ENCODE measurements at regions not wholly inside any gene's neighbourhood (a gene's known extent, or its start where the extent isn't known, plus 50 kb on each side); places are given as distances from the start of the nearest gene placed in this dataset.
"Not testable (repeated sequence)": the region's sequence is repeated elsewhere in the genome, so short reads cannot be mapped to it uniquely, and the experiment has no call there.

DNA sequence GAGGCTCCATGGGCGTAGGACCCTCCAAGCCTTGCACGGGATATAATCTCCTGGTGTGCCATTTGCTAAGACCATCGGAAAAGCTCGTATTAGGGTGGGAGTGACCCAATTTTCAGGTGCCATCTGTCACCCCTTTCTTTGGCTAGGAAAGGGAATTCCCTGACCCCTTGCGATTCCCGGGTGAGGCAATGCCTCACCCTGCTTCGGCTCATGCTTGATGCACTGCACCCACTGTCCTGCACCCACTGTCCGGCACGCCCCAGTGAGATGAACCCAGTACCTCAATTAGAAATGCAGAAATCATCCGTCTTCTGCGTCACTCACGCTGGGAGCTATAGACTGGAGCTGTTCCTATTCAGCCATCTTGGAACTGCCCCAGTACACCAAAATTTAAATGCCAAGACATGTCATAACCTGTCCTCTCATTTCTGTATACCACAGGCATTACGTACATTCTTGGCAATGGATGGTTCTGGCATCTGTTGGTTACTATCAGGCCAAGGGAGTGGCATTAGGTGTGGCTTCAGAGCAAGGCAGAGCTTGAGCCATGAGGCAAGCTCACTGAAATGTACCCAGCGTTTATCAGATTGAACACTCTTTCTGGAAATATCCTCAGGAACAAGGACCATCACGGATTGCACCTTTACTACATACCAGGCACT is 95.4 kb upstream of the GALNT18 start:
- no peak overlapping the region for H3K4me3 ChIP-seq
- WGBS, 2 donors (ENCODE audit: low coverage in 1 of 2), result 98 to 99% methylated on average over 10 to 13 of the region's 15 CpGs
- ATAC-seq, result no peak
- no peak overlapping the region for H3K27ac ChIP-seq
- H3K27me3 ChIP-seq, result no peaks in the 10 kb centered on the region
- H3K9me3 ChIP-seq, result peaks cover 0 to 40% (median 0%) of the 10 kb centered on the region in 3 donors
- TF ChIP-seq POLR2A (IDR thresholded peaks at IDR 0.05) (no peak), EP300 (IDR thresholded peaks at IDR 0.05) (no peak), CTCF (IDR thresholded peaks at IDR 0.05) (no peak), POLR2AphosphoS5 (IDR thresholded peaks at IDR 0.05) (no peak)
- no peaks in the 10 kb centered on the region for H3K4me1 ChIP-seq
- no peaks in the 10 kb centered on the region for H3K36me3 ChIP-seq

DNA sequence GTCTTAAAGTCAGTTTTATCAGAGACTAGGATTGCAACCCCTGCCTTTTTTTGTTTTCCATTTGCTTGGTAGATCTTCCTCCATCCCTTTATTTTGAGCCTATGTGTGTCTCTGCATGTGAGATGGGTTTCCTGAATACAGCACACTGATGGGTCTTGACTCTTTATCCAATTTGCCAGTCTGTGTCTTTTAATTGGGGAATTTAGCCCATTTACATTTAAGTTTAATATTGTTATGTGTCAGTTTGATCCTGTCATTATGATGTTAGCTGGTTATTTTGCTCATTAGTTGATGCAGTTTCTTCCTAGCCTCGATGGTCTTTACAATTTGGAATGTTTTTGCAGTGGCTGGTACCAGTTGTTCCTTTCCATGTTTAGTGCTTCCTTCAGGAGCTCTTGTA is 93.3 kb upstream of the GALNT18 start:
- not testable (repeated sequence) for H3K36me3 ChIP-seq, H3K4me1 ChIP-seq, H3K27me3 ChIP-seq, H3K27ac ChIP-seq, H3K4me3 ChIP-seq, ATAC-seq
- 89% methylated on average over 1 of the region's 1 CpG for WGBS, 2 donors (ENCODE audit: low coverage in 1 of 2)
- peaks cover 0 to 29% (median 0%) of the 10 kb centered on the region in 3 donors for H3K9me3 ChIP-seq

DNA sequence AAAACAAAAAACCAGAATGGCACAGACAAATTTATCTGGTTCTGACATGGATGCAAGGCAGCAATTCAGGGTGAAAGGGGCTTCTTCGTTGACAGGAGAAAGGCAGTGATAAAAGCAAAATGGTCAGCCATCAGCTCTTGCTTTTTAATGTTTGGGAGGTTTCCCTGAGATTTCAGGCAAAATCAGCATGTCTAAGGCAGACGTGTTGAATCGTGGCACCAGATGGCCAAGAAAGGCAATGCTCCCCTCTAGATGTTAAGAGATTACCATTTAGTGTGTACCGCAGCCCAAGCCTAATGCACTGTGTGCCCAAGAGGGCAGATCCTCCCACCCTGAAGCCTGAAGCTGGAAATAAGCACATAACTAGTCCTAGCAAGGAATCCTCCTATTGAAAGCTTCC is 88.8 kb upstream of the GALNT18 start:
- 83 to 88% methylated on average over 3 to 4 of the region's 4 CpGs for WGBS, 2 donors (ENCODE audit: low coverage in 1 of 2)

DNA sequence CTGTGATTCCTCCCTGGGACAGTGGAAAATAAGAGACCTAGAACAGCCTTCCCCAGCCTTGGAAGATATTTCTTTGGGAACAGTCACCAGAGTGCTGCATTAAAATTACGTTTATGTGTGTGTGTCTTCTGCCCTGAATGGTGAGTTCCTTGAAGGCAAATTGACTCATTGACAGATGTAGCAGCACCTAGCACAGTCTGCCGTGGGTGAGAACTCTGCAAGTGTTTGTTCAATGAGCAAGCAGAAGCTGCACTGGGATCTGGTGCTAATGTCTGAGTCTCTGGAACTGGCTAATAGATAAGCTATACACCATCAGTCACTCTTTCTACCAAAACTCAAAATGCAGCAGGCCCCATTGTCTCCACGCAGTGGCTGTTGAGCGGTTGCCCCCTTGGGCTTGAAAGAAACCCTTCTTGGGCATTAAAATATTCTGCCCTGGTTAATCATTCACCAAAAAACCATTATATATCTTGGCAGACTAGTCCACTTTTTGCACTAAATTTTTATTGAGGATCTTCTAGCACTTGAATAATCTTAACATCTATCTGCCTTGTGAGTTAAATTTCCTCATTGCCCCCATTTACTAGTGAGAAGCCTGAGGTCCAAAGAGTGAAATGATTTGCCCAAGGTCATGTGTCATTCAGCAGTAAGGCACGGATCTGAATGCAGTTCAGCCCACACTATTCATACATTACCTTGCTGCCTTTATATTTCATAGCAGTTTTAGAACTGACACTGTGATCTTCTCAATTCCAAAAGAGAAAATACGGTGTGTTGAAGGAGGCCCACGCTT is 87.8 kb upstream of the GALNT18 start:
- WGBS, 2 donors (ENCODE audit: low coverage in 1 of 2), result 75 to 90% methylated on average over 2 to 5 of the region's 7 CpGs
- Histone ChIP-seq H3K36me3 (no peaks in the 10 kb centered on the region), H3K4me1 (no peaks in the 10 kb centered on the region), H3K4me3 (no peak overlapping the region), H3K27me3 (no peaks in the 10 kb centered on the region), H3K27ac (no peak overlapping the region), H3K9me3 (peaks cover 0 to under 1% (median 0%) of the 10 kb centered on the region in 3 donors)
- TF ChIP-seq POLR2AphosphoS5 (IDR thresholded peaks at IDR 0.05), result no peak
- no peak for TF ChIP-seq POLR2A (IDR thresholded peaks at IDR 0.05)
- TF ChIP-seq EP300 (IDR thresholded peaks at IDR 0.05), result no peak
- no peak for TF ChIP-seq CTCF (IDR thresholded peaks at IDR 0.05)
- ATAC-seq, result no peak

More for the DNA sequence above, 88.8 kb upstream of the GALNT18 start:
- H3K36me3 ChIP-seq, result no peaks in the 10 kb centered on the region
- ATAC-seq, result no peak
- H3K27ac ChIP-seq, result no peak overlapping the region
- H3K4me3 ChIP-seq, result no peak overlapping the region
- no peak for TF ChIP-seq POLR2A (IDR thresholded peaks at IDR 0.05)
- TF ChIP-seq EP300 (IDR thresholded peaks at IDR 0.05), result no peak
- no peak for TF ChIP-seq CTCF (IDR thresholded peaks at IDR 0.05)
- no peak for TF ChIP-seq POLR2AphosphoS5 (IDR thresholded peaks at IDR 0.05)
- H3K27me3 ChIP-seq, result no peaks in the 10 kb centered on the region
- peaks cover 0 to 9% (median 0%) of the 10 kb centered on the region in 3 donors for H3K9me3 ChIP-seq
- H3K4me1 ChIP-seq, result no peaks in the 10 kb centered on the region

- no peak for ATAC-seq
- H3K36me3 ChIP-seq, result no peaks in the 10 kb centered on the region
- H3K27ac ChIP-seq, result no peak overlapping the region
- H3K9me3 ChIP-seq, result no peaks in the 10 kb centered on the region
- WGBS, 2 donors (ENCODE audit: low coverage in 1 of 2), result 75 to 100% methylated on average over 1 of the region's 1 CpG
- TF ChIP-seq POLR2AphosphoS5 (IDR thresholded peaks at IDR 0.05) (no peak), POLR2A (IDR thresholded peaks at IDR 0.05) (no peak), EP300 (IDR thresholded peaks at IDR 0.05) (no peak), CTCF (IDR thresholded peaks at IDR 0.05) (no peak)
- H3K4me3 ChIP-seq, result no peak overlapping the region
- no peaks in the 10 kb centered on the region for H3K27me3 ChIP-seq
- no peaks in the 10 kb centered on the region for H3K4me1 ChIP-seq
Measured at GRCh38 chr11:11708256-11708655, 86.5 kb upstream of the GALNT18 start.

Data from gastroesophageal sphincter (tissue), 4 donors.